HCT116 (cell line): ENCODE measurements at regions not wholly inside any gene's neighbourhood (a gene's known extent, or its start where the extent isn't known, plus 50 kb on each side); places are given as distances from the start of the nearest gene placed in this dataset.

Experiments used
- ATAC-seq: fragments of 200-7000 bp; cut with Tn5 transposase; 2 replicates; pipeline ENCODE4 v1.9.1; 2020; ENCODE audit warnings: mild to moderate bottlenecking, moderate library complexity
- BruUV-seq: library from RNA; stranded (reverse); fragments of 400-500 nt; replicated peaks from 2 replicates; lab custom pipeline; 2021; lab: Mats Ljungman, UMichigan
- CTCF ChIA-PET: fragments of 300-600 bp; sonication (Branson Sonifier 250); formaldehyde crosslinking; loops from one replicate; lab custom pipeline; 2021; ENCODE audit warnings: antibody characterized with exemption; lab: Charles Lee
- POLR2A ChIA-PET: fragments of 300-600, 350-600 bp; sonication (Branson Sonifier 250); formaldehyde crosslinking; loops from one replicate; lab custom pipeline; 2021; ENCODE audit warnings: antibody characterized with exemption; lab: Charles Lee
- RAD21 ChIA-PET, 2 experiments: fragments of 300-600 bp; sonication (Branson Sonifier 250); formaldehyde crosslinking; loops; one replicate each; lab custom pipeline; 2023; ENCODE audit warnings: low total read pairs in 2 of 2; ENCODE audit not compliant: uncharacterized antibody in 2 of 2, unreplicated experiment in 2 of 2, low non-redundant PET in 1 of 2; lab: Charles Lee
- DNase-seq: peaks from one replicate; pipeline ENCODE4 v3.0.0-alpha.2; 2010; ENCODE audit warnings: low read depth, low spot score
- H2AFZ ChIP-seq: fragments of 200-600 bp; shearing (Covaris generic), sonication (generic); 2 replicates; pipeline ENCODE4 v1.6.1; 2017; ENCODE audit warnings: low read depth, mixed run types, mixed read lengths, antibody characterized with exemption, low read length; ENCODE audit not compliant: poor library complexity, severe bottlenecking
- H3K27ac ChIP-seq: 2 replicates; pipeline ENCODE4 v1.5.1; 2012; ENCODE audit warnings: low read depth, low read length
- H3K27me3 ChIP-seq: fragments of 200-600 bp; sonication (generic); 2 replicates; pipeline ENCODE4 v1.6.1; 2016; ENCODE audit warnings: mixed run types, low read length, mixed read lengths; ENCODE audit not compliant: insufficient read depth
- H3K36me3 ChIP-seq, 2 experiments: fragments of 200-500 bp in 1 of 2; fragments of 200-600 bp in 1 of 2; sonication (Bioruptor generic) in 1 of 2; sonication (generic) in 1 of 2; 2 replicates each; pipeline versions ENCODE4 v1.5.1 to v1.6.1; 2014 to 2016; ENCODE audit warnings: low read length in 2 of 2, inconsistent platforms in 1 of 2, mixed read lengths in 1 of 2, mixed run types in 1 of 2; ENCODE audit not compliant: insufficient read depth in 2 of 2, control insufficient read depth in 1 of 2
- H3K4me1 ChIP-seq, 2 experiments: fragments of 200-600 bp in 1 of 2; sonication (generic) in 1 of 2; 2 replicates each; pipeline versions ENCODE4 v1.5.1 to v1.6.1; 2012 to 2017; ENCODE audit warnings: low read length in 2 of 2, inconsistent platforms in 1 of 2, mild to moderate bottlenecking in 1 of 2, mixed read lengths in 1 of 2, mixed run types in 1 of 2, moderate library complexity in 1 of 2; ENCODE audit not compliant: insufficient read depth in 2 of 2, control insufficient read depth in 1 of 2
- H3K4me2 ChIP-seq: fragments of 200-600 bp; sonication (generic); 2 replicates; pipeline ENCODE4 v1.6.1; 2017; ENCODE audit warnings: mixed run types, low read length, mixed read lengths
- H3K4me3 ChIP-seq, 2 experiments: fragments of 200-600 bp in 1 of 2; sonication (generic) in 1 of 2; replicated peaks in 1 of 2; 2 replicates each; pipeline ENCODE4 v1.5.1; 2011 to 2016; ENCODE audit warnings: low read length in 2 of 2, control low read depth in 1 of 2, low read depth in 1 of 2, mild to moderate bottlenecking in 1 of 2, mixed read lengths in 1 of 2, mixed run types in 1 of 2
- H3K79me2 ChIP-seq: fragments of 200-600 bp; sonication (generic); 2 replicates; pipeline ENCODE4 v1.6.1; 2017; ENCODE audit warnings: mild to moderate bottlenecking, mixed run types, low read length, moderate library complexity, mixed read lengths; ENCODE audit not compliant: insufficient read depth
- H3K9ac ChIP-seq: fragments of 200-600 bp; sonication (generic); 2 replicates; pipeline ENCODE4 v1.6.1; 2016; ENCODE audit warnings: low read length, mixed read lengths
- H3K9me2 ChIP-seq: fragments of 200-600 bp; sonication (generic), shearing (Covaris generic); 2 replicates; pipeline ENCODE4 v1.6.1; 2017; ENCODE audit warnings: mixed run types, mild to moderate bottlenecking, moderate library complexity; ENCODE audit not compliant: insufficient read depth
- H3K9me3 ChIP-seq, 2 experiments: fragments of 200-500 bp in 1 of 2; fragments of 200-600 bp in 1 of 2; sonication (Bioruptor generic) in 1 of 2; sonication (generic) in 1 of 2; 2 replicates each; pipeline ENCODE4 v1.6.1; 2014 to 2017; ENCODE audit warnings: low read length in 2 of 2, mixed read lengths in 2 of 2, inconsistent platforms in 1 of 2, low read depth in 1 of 2, mild to moderate bottlenecking in 1 of 2, mixed run types in 1 of 2, moderate library complexity in 1 of 2; ENCODE audit not compliant: control insufficient read depth in 1 of 2, insufficient read depth in 1 of 2
- H4K20me1 ChIP-seq: fragments of 200-600 bp; sonication (generic), shearing (Covaris generic); 2 replicates; pipeline ENCODE4 v1.6.1; 2017; ENCODE audit warnings: mixed run types, mild to moderate bottlenecking, moderate library complexity; ENCODE audit not compliant: insufficient read depth
- CBX3 ChIP-seq: IDR thresholded peaks from 2 replicates; pipeline ENCODE4 v1.6.1; 2012; ENCODE audit warnings: low read depth
- CTCF ChIP-seq, 3 experiments: fragments of 200-600 bp in 1 of 3; sonication (generic) in 1 of 3; IDR thresholded peaks in 2 of 3; conservative IDR thresholded peaks in 1 of 3; 2 replicates each; pipeline ENCODE4 v1.5.1; 2012 to 2017; ENCODE audit warnings: low read depth in 2 of 3, low read length in 2 of 3, antibody characterized with exemption in 1 of 3, borderline replicate concordance in 1 of 3, control low read depth in 1 of 3, mild to moderate bottlenecking in 1 of 3, mixed read lengths in 1 of 3, mixed run types in 1 of 3, moderate library complexity in 1 of 3; ENCODE audit not compliant: insufficient read depth in 1 of 3
- EGR1 ChIP-seq: IDR thresholded peaks from 2 replicates; pipeline ENCODE4 v1.6.1; 2012; ENCODE audit warnings: low read depth
- ELF1 ChIP-seq: IDR thresholded peaks from 2 replicates; pipeline ENCODE4 v1.6.1; 2012; ENCODE audit warnings: low read depth, borderline replicate concordance
- EZH2phosphoT487 ChIP-seq: fragments of 200-600 bp; IDR thresholded peaks from 2 replicates; pipeline ENCODE4 v1.6.1; 2018; ENCODE audit warnings: antibody characterized with exemption, borderline replicate concordance
- FOSL1 ChIP-seq: IDR thresholded peaks from 2 replicates; pipeline ENCODE4 v1.6.1; 2012; ENCODE audit warnings: low read depth
- POLR2A ChIP-seq: IDR thresholded peaks from 2 replicates; pipeline ENCODE4 v1.7.0; 2011; ENCODE audit warnings: borderline replicate concordance; ENCODE audit not compliant: insufficient read depth, insufficient read length; ENCODE audit errors: extremely low read depth
- RAD21 ChIP-seq: IDR thresholded peaks from 2 replicates; pipeline ENCODE4 v1.6.1; 2012; ENCODE audit warnings: low read depth, mild to moderate bottlenecking
- SIN3A ChIP-seq: IDR thresholded peaks from 2 replicates; pipeline ENCODE4 v1.6.1; 2012; ENCODE audit warnings: low read depth
- SP1 ChIP-seq: IDR thresholded peaks from 2 replicates; pipeline ENCODE4 v1.6.1; 2012; ENCODE audit warnings: low read depth
- SRF ChIP-seq: IDR thresholded peaks from 2 replicates; pipeline ENCODE4 v1.6.1; 2012; ENCODE audit warnings: low read depth
- TCF7L2 ChIP-seq: IDR thresholded peaks from 2 replicates; pipeline ENCODE4 v1.7.0; 2011; ENCODE audit warnings: borderline replicate concordance, inconsistent platforms; ENCODE audit not compliant: insufficient read depth, insufficient read length; ENCODE audit errors: extremely low read depth
- YY1 ChIP-seq: IDR thresholded peaks from 2 replicates; pipeline ENCODE4 v1.6.1; 2011; ENCODE audit warnings: low read length, low read depth, moderate library complexity, mild to moderate bottlenecking; ENCODE audit not compliant: insufficient replicate concordance; ENCODE audit errors: extremely low read depth
- ZFX ChIP-seq: fragments of 450-650 bp; IDR thresholded peaks from 2 replicates; pipeline ENCODE4 v1.6.1; 2017
- intact Hi-C: fragments of 100-400 bp; cut with micrococcal nuclease; formaldehyde crosslinking; loops from 2 replicates; pipeline ENCODE4 v1.10.0; 2022
- TF ChIP-seq, protein P1 (sequence below): IDR thresholded peaks from 2 replicates; pipeline ENCODE4 v1.6.1; 2012

DNA sequence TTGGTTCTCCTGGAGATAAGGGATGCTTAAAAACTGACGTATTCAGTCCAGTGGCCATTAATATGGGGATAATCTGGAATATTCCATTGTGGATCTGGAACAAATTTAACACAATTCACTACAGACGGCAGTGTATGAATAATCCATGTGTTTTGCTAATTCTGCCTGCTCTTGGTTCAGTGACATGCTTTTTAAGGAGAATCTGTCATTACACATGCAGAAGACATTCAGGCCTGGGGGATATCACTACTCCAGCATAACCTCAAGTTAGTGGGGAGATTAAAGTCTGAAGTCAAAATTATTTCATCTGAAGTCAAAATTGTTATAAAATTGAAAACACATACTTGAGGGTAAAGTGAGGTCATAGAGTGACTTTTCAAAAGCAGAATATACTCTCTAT is 789.3 kb downstream of the USP25 start (continued):
- no peak for TF ChIP-seq SIN3A
- TF ChIP-seq TCF7L2 = no peak
- TF ChIP-seq SP1 = no peak
- TF ChIP-seq FOSL1 = no peak
- TF ChIP-seq ELF1 = no peak
- TF ChIP-seq CTCF (IDR thresholded peaks at IDR 0.05 in 2 of 3, conservative IDR thresholded peaks at IDR 0.05 in 1 of 3; ENCODE audit: borderline replicate concordance in 1 of 3, insufficient read depth in 1 of 3, low read depth in 2 of 3, low read length in 2 of 3) = no peak
- TF ChIP-seq ZFX = no peak
- TF ChIP-seq POLR2A = no peak
- TF ChIP-seq RAD21 = no peak

DNA sequence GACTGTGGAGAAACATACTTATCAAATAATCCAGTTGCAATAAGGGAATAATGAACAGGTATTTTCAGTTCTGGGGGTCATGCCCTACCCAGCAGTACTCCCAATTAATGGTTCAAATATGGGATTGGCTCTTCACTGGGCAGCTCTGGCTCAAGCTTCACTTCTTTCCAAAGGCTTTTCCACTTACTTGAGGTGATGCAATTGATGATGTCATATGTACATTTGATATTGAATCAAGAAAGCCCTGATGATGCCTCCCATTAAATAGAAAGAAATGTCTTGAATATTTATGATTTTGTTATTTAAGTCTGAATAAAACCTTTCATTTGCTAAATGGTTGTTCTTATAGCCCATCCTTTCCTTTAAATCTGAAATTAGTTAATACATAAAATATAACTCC is 789.9 kb downstream of the USP25 start:
- H3K4me1 ChIP-seq = no peaks in the 10 kb centered on the region
- H3K79me2 ChIP-seq = no peaks in the 10 kb centered on the region
- DNase-seq = no peak
- no peaks in the 10 kb centered on the region; the same call in 1 of the 2 replicates for H4K20me1 ChIP-seq
- peaks cover 6 to 12% of the 10 kb centered on the region in 2 experiments; a peak in 2 of 4 replicates for H3K9me3 ChIP-seq
- intact Hi-C loops = no loop called here
- no TSS peak for BruUV-seq
- no peak overlapping the region for H2AFZ ChIP-seq
- H3K27me3 ChIP-seq = no peaks in the 10 kb centered on the region
- H3K9me2 ChIP-seq = no peaks in the 10 kb centered on the region
- no peak for TF ChIP-seq RAD21
- no peak for TF ChIP-seq EGR1
- TF ChIP-seq SRF = no peak
- no peak for TF ChIP-seq ELF1
- no peak for TF ChIP-seq CBX3
- no peak for TF ChIP-seq YY1
- TF ChIP-seq, protein P1, sequence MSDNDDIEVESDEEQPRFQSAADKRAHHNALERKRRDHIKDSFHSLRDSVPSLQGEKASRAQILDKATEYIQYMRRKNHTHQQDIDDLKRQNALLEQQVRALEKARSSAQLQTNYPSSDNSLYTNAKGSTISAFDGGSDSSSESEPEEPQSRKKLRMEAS = no peak
- no peak for TF ChIP-seq POLR2A
- no peak for TF ChIP-seq SP1
- no peak for TF ChIP-seq EZH2phosphoT487
- no peak for TF ChIP-seq FOSL1
- no peak for TF ChIP-seq SIN3A
- H3K36me3 ChIP-seq = no peaks in the 10 kb centered on the region
- ChIA-PET POLR2A (no interaction called here), RAD21 (no interaction called here), CTCF (no interaction called here)
- H3K27ac ChIP-seq = no peak overlapping the region
- no peak overlapping the region for H3K4me3 ChIP-seq
- no peak overlapping the region for H3K4me2 ChIP-seq
- no peak for ATAC-seq
- H3K9ac ChIP-seq = no peak overlapping the region
